BE2C (cell line): ENCODE measurements at regions not wholly inside any gene's neighbourhood (a gene's known extent, or its start where the extent isn't known, plus 50 kb on each side); places are given as distances from the start of the nearest gene placed in this dataset.

ENCODE experiments used
- DNase-seq: peaks from one replicate; pipeline ENCODE4 v3.0.0-alpha.2; 2020
- H3K27me3 ChIP-seq: fragments of 250-450 bp; sonication (Bioruptor Pico); 2 replicates; pipeline ENCODE4 v1.5.1; 2020; ENCODE audit warnings: mild to moderate bottlenecking
- H3K36me3 ChIP-seq: fragments of 250-450 bp; sonication (Bioruptor Pico); 2 replicates; pipeline ENCODE4 v1.5.1; 2020; ENCODE audit warnings: mild to moderate bottlenecking
- H3K4me1 ChIP-seq: fragments of 250-450 bp; sonication (Bioruptor Pico); 2 replicates; pipeline ENCODE4 v1.5.1; 2020
- H3K4me3 ChIP-seq: 2 replicates; pipeline ENCODE4 v1.5.1; 2011; ENCODE audit warnings: low read depth, low read length
- H3K9me3 ChIP-seq: fragments of 250-450 bp; sonication (Bioruptor Pico); 2 replicates; pipeline ENCODE4 v1.5.1; 2020
- CTCF ChIP-seq: IDR thresholded peaks from 2 replicates; pipeline ENCODE4 v1.5.1; 2012; ENCODE audit warnings: mild to moderate bottlenecking, low read depth, low read length

- no peak for DNase-seq
- no peak for TF ChIP-seq CTCF
- no peaks in the 10 kb centered on the region for H3K9me3 ChIP-seq
- peaks cover 15% of the 10 kb centered on the region for H3K4me1 ChIP-seq
- no peaks in the 10 kb centered on the region for H3K27me3 ChIP-seq
- H3K36me3 ChIP-seq: no peaks in the 10 kb centered on the region
- H3K4me3 ChIP-seq: no peak overlapping the region
These were observed 236.8 kb upstream of the TNP1 start for GRCh38 chr2:217096474-217097225.

- no peak for DNase-seq
- no peak for TF ChIP-seq CTCF
- no peak overlapping the region for H3K4me3 ChIP-seq
- peaks cover 18% of the 10 kb centered on the region for H3K4me1 ChIP-seq
- H3K27me3 ChIP-seq: no peaks in the 10 kb centered on the region
- H3K36me3 ChIP-seq: no peaks in the 10 kb centered on the region
- no peaks in the 10 kb centered on the region for H3K9me3 ChIP-seq
These were observed 235.8 kb upstream of the TNP1 start for GRCh38 chr2:217095511-217096205.

GRCh38 chr2:217092710-217093379 is 233.0 kb upstream of the TNP1 start:
- Histone ChIP-seq H3K4me3 (no peak overlapping the region), H3K36me3 (no peaks in the 10 kb centered on the region), H3K27me3 (no peaks in the 10 kb centered on the region), H3K4me1 (peaks cover 12% of the 10 kb centered on the region), H3K9me3 (no peaks in the 10 kb centered on the region)
- no peak for TF ChIP-seq CTCF
- DNase-seq: peak; percentile 51

GRCh38 chr2:217091531-217091930 is 231.7 kb upstream of the TNP1 start:
- H3K9me3 ChIP-seq: no peaks in the 10 kb centered on the region
- H3K27me3 ChIP-seq: no peaks in the 10 kb centered on the region
- H3K4me1 ChIP-seq: peaks cover 12% of the 10 kb centered on the region
- H3K4me3 ChIP-seq: no peak overlapping the region
- no peak for DNase-seq
- TF ChIP-seq CTCF: no peak
- no peaks in the 10 kb centered on the region for H3K36me3 ChIP-seq

- Histone ChIP-seq H3K9me3 (no peaks in the 10 kb centered on the region), H3K27me3 (no peaks in the 10 kb centered on the region), H3K4me1 (peaks cover 12% of the 10 kb centered on the region), H3K4me3 (no peak overlapping the region), H3K36me3 (no peaks in the 10 kb centered on the region)
- DNase-seq: no peak
- TF ChIP-seq CTCF: no peak
These were observed 231.0 kb upstream of the TNP1 start for GRCh38 chr2:217090884-217091283.
